ENCODE measurements at regions not wholly inside any gene's neighbourhood (a gene's known extent, or its start where the extent isn't known, plus 50 kb on each side); places are given as distances from the start of the nearest gene placed in this dataset.
"Not testable (repeated sequence)": the region's sequence is repeated elsewhere in the genome, so short reads cannot be mapped to it uniquely, and the experiment has no call there.

DNA sequence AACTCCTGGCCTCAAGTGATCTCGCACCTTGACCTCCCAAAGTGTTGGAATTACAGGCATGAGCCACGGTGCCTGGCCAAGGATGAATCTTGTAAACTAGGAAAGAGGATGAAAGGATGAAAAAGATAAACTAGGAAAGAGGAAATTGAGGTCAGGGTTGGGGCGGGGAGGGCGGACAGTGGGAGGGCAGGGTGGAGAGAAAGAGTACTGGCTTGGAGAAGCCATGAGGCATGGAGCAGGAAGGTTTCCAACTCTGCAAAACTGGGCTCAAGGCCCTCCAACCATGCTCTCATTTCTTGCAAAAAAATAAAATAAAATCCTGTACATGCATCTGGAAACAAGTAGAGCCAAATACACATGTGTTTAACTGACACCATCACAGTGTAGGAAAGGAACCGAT, 256.6 kb upstream of the SGK1 start:
- no peaks in the 10 kb centered on the region for H3K27me3 ChIP-seq (ENCODE audit: control insufficient read depth, insufficient read depth, low read length)
- no peaks in the 10 kb centered on the region for H3K4me1 ChIP-seq (ENCODE audit: control insufficient read depth, insufficient read depth, low read length)

DNA sequence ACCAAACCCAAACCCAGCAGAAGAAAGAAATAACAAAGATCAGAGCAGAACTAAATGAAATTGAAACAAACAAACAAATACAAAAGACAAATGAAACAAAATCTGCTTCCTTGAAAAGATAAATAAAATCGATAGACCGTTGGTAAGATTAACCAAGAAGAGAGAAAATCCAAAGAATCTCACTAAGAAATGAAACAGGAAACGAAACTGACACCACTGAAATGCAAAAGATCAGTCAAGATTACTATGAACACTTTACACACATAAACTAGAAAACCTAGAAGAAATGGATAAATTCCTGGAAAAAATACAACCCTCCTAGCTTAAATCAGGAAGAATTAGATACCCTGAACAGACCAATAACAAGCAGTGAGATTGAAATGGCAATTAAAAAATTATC, 252.1 kb upstream of the SGK1 start:
- H3K9me3 ChIP-seq (ENCODE audit: control insufficient read depth, low read length); H3K27me3 ChIP-seq (ENCODE audit: control insufficient read depth, insufficient read depth, low read length); H3K4me3 ChIP-seq (ENCODE audit: low read length); H3K4me1 ChIP-seq (ENCODE audit: control insufficient read depth, insufficient read depth, low read length); H3K36me3 ChIP-seq (ENCODE audit: control insufficient read depth, insufficient read depth, low read length); H3K9ac ChIP-seq (ENCODE audit: low read length): not testable (repeated sequence)

More for the DNA sequence above, 256.6 kb upstream of the SGK1 start:
- no peaks in the 10 kb centered on the region for H3K9me3 ChIP-seq (ENCODE audit: control insufficient read depth, low read length)
- H3K36me3 ChIP-seq (ENCODE audit: control insufficient read depth, insufficient read depth, low read length) = no peaks in the 10 kb centered on the region
- no peak overlapping the region for H3K4me3 ChIP-seq (ENCODE audit: low read length)
- H3K9ac ChIP-seq (ENCODE audit: low read length) = no peak overlapping the region

DNA sequence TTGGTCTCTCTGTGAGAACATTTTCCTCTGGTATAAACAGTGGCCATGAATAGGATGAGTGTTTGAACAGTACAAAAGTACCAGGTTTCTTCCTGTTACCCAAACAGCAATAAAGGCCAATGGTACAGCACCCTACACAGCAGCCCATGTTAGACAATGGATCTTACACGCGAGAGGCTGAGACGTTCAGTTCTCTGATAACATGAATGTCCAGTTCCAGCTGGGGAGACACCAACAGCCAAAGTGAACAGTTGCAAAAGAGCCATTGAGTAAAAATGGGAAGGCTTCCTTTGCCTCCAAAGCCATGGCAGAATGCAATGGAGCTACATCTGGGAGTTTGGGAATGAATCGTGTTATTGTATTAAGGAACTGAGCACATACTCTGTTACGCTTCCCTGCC, 246.8 kb upstream of the SGK1 start:
- H3K27me3 ChIP-seq (ENCODE audit: control insufficient read depth, insufficient read depth, low read length) = no peaks in the 10 kb centered on the region
- no peaks in the 10 kb centered on the region for H3K4me1 ChIP-seq (ENCODE audit: control insufficient read depth, insufficient read depth, low read length)
- H3K36me3 ChIP-seq (ENCODE audit: control insufficient read depth, insufficient read depth, low read length) = no peaks in the 10 kb centered on the region
- no peaks in the 10 kb centered on the region for H3K9me3 ChIP-seq (ENCODE audit: control insufficient read depth, low read length)
- no peak overlapping the region for H3K4me3 ChIP-seq (ENCODE audit: low read length)
- no peak overlapping the region for H3K9ac ChIP-seq (ENCODE audit: low read length)

DNA sequence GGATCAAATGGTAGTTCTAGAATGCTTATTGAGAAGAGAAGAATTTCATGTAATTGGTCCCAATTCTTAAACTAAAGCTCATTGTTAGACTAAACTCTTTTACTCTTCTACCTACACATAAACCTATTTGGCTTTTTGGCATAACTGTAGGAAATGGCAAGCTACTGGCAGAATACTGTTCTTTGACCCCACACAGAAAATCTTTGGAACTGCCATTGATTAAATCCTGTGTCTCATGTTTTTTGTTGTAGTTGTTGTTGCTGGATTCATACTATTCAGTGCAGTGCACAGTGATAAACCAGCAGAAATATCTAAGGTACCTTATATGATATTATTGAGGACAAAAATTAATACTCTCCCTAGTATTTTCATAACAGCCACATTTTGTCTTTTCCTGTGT, 242.1 kb upstream of the SGK1 start:
- Histone ChIP-seq H3K9me3 (ENCODE audit: control insufficient read depth, low read length) (no peaks in the 10 kb centered on the region), H3K4me3 (ENCODE audit: low read length) (no peak overlapping the region), H3K4me1 (ENCODE audit: control insufficient read depth, insufficient read depth, low read length) (no peaks in the 10 kb centered on the region), H3K9ac (ENCODE audit: low read length) (no peak overlapping the region), H3K36me3 (ENCODE audit: control insufficient read depth, insufficient read depth, low read length) (no peaks in the 10 kb centered on the region), H3K27me3 (ENCODE audit: control insufficient read depth, insufficient read depth, low read length) (no peaks in the 10 kb centered on the region)

DNA sequence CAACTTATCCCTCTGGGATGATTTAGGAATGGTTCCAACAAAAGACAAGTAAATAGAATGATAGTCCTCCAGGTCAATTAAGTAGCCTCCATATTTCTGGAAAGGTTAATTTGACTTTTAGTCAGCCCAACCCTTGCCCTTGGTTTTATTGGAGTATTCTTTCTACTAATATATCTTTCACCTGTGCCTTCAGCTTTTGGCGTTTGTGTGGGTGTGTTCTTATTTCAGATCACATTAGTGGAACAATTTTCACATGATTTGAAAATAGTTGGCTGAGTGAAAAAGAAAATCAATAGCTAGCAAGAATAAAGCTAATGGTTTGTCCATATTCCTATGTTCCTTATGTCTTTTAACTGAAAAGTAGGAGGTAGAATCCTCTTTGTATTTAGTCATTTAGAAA, 239.6 kb upstream of the SGK1 start:
- no peaks in the 10 kb centered on the region for H3K4me1 ChIP-seq (ENCODE audit: control insufficient read depth, insufficient read depth, low read length)
- H3K9ac ChIP-seq (ENCODE audit: low read length) = no peak overlapping the region
- H3K4me3 ChIP-seq (ENCODE audit: low read length) = no peak overlapping the region
- no peaks in the 10 kb centered on the region for H3K36me3 ChIP-seq (ENCODE audit: control insufficient read depth, insufficient read depth, low read length)
- no peaks in the 10 kb centered on the region for H3K9me3 ChIP-seq (ENCODE audit: control insufficient read depth, low read length)
- no peaks in the 10 kb centered on the region for H3K27me3 ChIP-seq (ENCODE audit: control insufficient read depth, insufficient read depth, low read length)

DNA sequence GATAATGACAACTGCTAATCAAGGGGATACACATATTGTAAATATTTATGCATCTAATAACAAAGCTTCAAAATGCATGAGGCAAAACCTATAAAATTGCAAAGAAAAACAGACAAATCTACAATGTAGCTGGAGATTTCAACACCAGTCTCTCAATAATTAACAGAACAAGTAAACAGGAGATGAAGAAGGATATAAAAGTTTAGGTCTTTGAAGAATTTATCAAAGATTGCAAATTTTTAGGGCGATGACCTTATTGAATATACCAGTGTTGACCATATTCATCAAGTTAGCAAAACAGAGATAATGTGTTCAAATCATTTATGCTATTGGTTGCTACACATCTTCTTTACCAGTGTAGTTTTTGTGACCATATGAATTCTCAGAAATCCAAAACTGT, 237.8 kb upstream of the SGK1 start:
- no peaks in the 10 kb centered on the region for H3K36me3 ChIP-seq (ENCODE audit: control insufficient read depth, insufficient read depth, low read length)
- no peaks in the 10 kb centered on the region for H3K27me3 ChIP-seq (ENCODE audit: control insufficient read depth, insufficient read depth, low read length)
- no peak overlapping the region for H3K4me3 ChIP-seq (ENCODE audit: low read length)
- no peaks in the 10 kb centered on the region for H3K4me1 ChIP-seq (ENCODE audit: control insufficient read depth, insufficient read depth, low read length)
- no peaks in the 10 kb centered on the region for H3K9me3 ChIP-seq (ENCODE audit: control insufficient read depth, low read length)
- H3K9ac ChIP-seq (ENCODE audit: low read length) = no peak overlapping the region

DNA sequence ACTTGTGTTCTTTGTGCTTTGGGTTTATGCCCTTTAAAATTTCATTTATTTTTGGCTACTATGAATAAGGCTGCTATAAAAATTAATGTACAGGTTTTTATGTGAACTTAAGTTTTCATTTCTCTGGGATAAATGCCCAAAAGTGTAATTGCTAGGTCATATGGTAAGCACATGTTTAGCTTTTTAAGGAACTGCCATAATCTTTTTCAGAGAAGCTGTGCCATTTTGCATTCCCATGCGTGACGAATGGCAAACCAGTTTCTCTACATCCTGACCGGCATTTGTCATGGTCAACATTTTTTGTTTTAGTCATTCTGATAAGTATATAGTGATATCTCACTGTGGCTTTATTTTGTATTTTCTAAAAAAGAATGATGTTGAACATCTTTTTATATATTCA, 236.0 kb upstream of the SGK1 start:
- no peak overlapping the region for H3K9ac ChIP-seq (ENCODE audit: low read length)
- H3K4me3 ChIP-seq (ENCODE audit: low read length) = no peak overlapping the region
- no peaks in the 10 kb centered on the region for H3K27me3 ChIP-seq (ENCODE audit: control insufficient read depth, insufficient read depth, low read length)
- H3K36me3 ChIP-seq (ENCODE audit: control insufficient read depth, insufficient read depth, low read length) = no peaks in the 10 kb centered on the region
- H3K4me1 ChIP-seq (ENCODE audit: control insufficient read depth, insufficient read depth, low read length) = no peaks in the 10 kb centered on the region
- no peaks in the 10 kb centered on the region for H3K9me3 ChIP-seq (ENCODE audit: control insufficient read depth, low read length)

DNA sequence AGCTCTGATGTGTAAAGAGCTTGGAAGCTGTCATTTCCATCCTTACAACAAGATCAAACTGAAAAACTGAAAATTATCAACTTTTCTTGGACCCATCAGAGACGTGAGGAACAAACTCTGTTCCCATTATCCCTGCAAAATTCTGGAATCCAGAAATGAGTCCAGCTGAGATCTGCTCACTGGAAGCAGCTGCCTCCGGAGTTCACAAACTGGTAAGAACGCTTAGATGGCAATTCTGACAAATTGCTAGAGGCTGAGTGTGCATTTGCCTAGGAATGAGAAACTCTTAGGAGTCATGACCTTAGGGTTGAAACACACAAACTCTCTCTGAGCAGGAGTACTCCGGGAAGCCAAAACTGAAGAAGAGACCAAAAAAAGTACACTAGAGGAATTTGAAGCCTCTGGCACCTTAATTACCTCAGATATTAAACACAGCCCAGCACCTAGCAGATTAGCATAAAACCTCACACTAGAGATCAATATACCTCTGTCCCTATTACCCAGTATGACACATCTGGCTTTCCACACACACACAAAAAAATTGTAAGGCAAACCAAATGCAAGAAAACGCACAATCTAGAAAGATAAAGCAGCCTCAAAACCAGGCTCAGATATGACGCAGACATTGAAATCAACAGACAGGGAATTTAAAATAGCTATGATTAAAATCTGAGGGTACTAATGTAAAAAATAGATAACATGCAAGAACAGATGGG, 233.5 kb upstream of the SGK1 start:
- H3K9ac ChIP-seq (ENCODE audit: low read length) = no peak overlapping the region
- H3K36me3 ChIP-seq (ENCODE audit: control insufficient read depth, insufficient read depth, low read length) = no peaks in the 10 kb centered on the region
- no peaks in the 10 kb centered on the region for H3K9me3 ChIP-seq (ENCODE audit: control insufficient read depth, low read length)
- no peaks in the 10 kb centered on the region for H3K27me3 ChIP-seq (ENCODE audit: control insufficient read depth, insufficient read depth, low read length)
- H3K4me3 ChIP-seq (ENCODE audit: low read length) = no peak overlapping the region
- H3K4me1 ChIP-seq (ENCODE audit: control insufficient read depth, insufficient read depth, low read length) = no peaks in the 10 kb centered on the region

DNA sequence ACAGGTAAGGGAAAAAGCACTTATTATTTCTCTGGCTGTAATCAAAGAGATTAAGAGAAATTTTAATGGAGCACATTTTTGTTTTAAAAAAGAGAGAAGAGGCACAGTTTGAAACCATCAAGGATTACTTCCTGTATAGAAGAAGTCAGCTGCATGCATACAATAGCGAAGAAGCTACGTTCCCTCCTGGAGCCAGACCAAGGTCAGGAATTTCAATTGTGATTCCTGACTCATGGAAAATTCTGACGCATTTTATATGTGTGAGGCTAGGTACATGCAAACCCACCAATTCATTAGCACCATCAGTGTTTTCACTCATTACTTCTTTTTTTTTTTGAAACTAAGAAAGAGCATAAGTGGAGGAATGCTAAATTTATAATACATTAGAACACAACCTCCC, 232.7 kb upstream of the SGK1 start:
- Histone ChIP-seq H3K4me1 (ENCODE audit: control insufficient read depth, insufficient read depth, low read length) (no peaks in the 10 kb centered on the region), H3K27me3 (ENCODE audit: control insufficient read depth, insufficient read depth, low read length) (no peaks in the 10 kb centered on the region), H3K4me3 (ENCODE audit: low read length) (no peak overlapping the region), H3K36me3 (ENCODE audit: control insufficient read depth, insufficient read depth, low read length) (no peaks in the 10 kb centered on the region), H3K9me3 (ENCODE audit: control insufficient read depth, low read length) (no peaks in the 10 kb centered on the region), H3K9ac (ENCODE audit: low read length) (no peak overlapping the region)

DNA sequence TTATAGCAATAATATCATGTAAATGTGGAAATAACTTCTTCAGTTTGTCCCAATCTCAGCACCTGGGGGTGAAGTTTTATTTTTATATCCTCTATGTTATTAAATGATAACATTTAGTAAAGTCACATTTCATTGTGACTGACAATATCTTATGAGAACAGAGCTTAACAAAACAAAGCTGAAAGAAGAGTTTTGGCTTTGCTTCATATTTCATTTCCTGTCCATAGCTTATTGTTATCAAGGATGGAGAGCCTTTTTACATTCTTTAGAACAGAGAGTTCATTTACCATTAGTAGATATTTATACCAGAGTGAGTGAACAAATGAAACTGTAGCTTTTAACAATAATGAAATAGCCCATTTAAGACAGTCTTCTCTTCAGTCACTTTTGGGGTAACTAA, 231.9 kb upstream of the SGK1 start:
- no peak overlapping the region for H3K9ac ChIP-seq (ENCODE audit: low read length)

DNA sequence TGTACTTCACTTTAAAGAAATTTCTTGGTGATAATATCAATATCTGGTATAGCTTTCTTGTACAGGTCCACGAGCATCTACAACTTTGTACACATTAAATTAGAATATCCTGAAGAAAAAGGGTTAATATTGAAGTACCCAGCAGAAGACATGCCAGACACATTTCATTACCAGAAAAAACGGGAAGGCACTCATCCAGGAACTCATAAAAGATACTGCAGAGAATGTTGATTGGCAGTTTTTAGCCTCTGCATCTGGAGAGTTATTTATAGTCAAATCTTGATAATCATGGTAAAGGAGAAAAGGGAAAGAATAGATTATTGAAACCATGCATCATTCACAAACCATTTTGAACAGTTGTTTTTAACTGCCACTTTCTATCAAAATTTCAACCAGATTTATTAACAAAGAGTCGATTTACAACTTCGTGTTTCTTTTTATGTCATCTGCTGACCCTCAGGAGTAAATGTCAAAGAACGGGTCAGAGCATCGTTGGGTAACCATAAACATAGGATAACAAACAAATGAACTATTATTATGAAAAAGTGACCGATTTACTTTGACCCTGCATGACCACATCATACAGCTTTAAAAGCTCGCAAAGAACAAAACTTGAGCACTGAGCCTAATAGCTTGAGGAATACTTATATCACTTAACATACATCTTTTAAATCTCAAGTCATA, 229.2 kb upstream of the SGK1 start:
- H3K9ac ChIP-seq (ENCODE audit: low read length) = no peak overlapping the region
- H3K27me3 ChIP-seq (ENCODE audit: control insufficient read depth, insufficient read depth, low read length) = no peaks in the 10 kb centered on the region
- no peak overlapping the region for H3K4me3 ChIP-seq (ENCODE audit: low read length)
- H3K4me1 ChIP-seq (ENCODE audit: control insufficient read depth, insufficient read depth, low read length) = no peaks in the 10 kb centered on the region
- no peaks in the 10 kb centered on the region for H3K9me3 ChIP-seq (ENCODE audit: control insufficient read depth, low read length)
- no peaks in the 10 kb centered on the region for H3K36me3 ChIP-seq (ENCODE audit: control insufficient read depth, insufficient read depth, low read length)

More for the DNA sequence above, 231.9 kb upstream of the SGK1 start:
- Histone ChIP-seq H3K27me3 (ENCODE audit: control insufficient read depth, insufficient read depth, low read length) (no peaks in the 10 kb centered on the region), H3K9me3 (ENCODE audit: control insufficient read depth, low read length) (no peaks in the 10 kb centered on the region), H3K4me3 (ENCODE audit: low read length) (no peak overlapping the region), H3K4me1 (ENCODE audit: control insufficient read depth, insufficient read depth, low read length) (no peaks in the 10 kb centered on the region), H3K36me3 (ENCODE audit: control insufficient read depth, insufficient read depth, low read length) (no peaks in the 10 kb centered on the region)

DNA sequence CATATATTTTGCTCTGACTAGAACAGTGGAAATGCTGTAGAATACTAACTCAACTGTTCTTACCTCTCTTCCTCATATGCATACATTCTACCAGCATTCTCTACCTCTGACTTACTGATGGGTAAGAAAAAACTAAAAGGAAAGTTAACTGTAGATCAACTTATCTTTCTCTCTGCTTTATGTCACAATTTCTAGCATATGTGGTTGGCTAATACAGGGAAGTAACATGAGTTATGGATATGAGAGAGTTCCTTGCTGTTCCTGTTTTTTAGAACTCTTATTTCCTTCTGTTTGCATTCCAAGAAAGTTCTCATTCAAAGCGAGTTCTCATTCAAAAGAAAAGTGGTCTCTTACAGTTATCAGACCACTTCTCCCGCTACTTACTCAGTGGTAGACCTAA, 226.8 kb upstream of the SGK1 start:
- H3K27me3 ChIP-seq (ENCODE audit: control insufficient read depth, insufficient read depth, low read length) = no peaks in the 10 kb centered on the region
- no peak overlapping the region for H3K9ac ChIP-seq (ENCODE audit: low read length)

More for the DNA sequence above, 226.8 kb upstream of the SGK1 start:
- no peaks in the 10 kb centered on the region for H3K36me3 ChIP-seq (ENCODE audit: control insufficient read depth, insufficient read depth, low read length)
- no peaks in the 10 kb centered on the region for H3K4me1 ChIP-seq (ENCODE audit: control insufficient read depth, insufficient read depth, low read length)
- no peak overlapping the region for H3K4me3 ChIP-seq (ENCODE audit: low read length)
- no peaks in the 10 kb centered on the region for H3K9me3 ChIP-seq (ENCODE audit: control insufficient read depth, low read length)
